NCI-H446 treated with DMSO at 0.1 percent for 48 hours (cell line): ENCODE measurements at regions not wholly inside any gene's neighbourhood (a gene's known extent, or its start where the extent isn't known, plus 50 kb on each side); places are given as distances from the start of the nearest gene placed in this dataset.
"Not testable (repeated sequence)": the region's sequence is repeated elsewhere in the genome, so short reads cannot be mapped to it uniquely, and the experiment has no call there.

Experiments used
- DNase-seq: peaks from one replicate; lab custom pipeline; 2025; lab: John Stamatoyannopoulos, UW

DNA sequence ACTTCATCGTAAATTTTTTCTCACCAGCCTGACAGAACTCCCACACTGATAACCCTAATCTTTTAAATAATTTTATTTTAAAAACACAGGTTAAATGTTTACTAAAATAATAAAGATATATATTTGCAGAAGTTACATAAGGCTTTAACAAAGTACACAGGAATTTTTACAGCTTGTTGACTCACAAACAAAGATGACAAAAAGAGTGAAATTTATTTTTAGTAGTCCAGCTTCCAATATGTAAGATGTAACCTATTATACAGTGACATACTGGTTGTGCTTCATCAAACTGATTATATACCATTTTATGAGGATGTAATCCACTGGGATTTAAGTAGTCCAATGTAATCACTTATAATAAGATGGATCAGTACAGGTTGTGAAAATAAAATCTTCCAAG is 348.9 kb upstream of the SLC39A10 start:
- DNase-seq, result no peak

DNA sequence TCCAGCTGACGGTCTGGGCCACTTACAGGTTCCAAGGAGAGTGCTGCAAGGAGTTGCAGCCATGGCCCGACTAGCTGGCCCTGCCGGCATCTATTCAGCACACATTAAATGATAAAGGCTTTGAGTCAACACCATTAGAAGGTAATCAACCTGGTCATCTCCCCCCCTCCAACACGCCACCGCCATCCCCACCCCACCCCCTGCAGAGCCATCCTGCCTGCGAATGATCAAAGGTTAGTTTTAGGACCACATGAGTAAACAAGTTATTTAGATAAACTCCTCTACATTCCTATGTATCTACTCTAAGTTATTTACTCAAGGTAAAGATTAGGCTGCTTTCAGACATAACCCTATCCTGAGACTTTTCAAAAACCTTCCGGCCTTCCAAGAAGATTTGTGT is 349.3 kb upstream of the SLC39A10 start:
- DNase-seq, result no peak

DNA sequence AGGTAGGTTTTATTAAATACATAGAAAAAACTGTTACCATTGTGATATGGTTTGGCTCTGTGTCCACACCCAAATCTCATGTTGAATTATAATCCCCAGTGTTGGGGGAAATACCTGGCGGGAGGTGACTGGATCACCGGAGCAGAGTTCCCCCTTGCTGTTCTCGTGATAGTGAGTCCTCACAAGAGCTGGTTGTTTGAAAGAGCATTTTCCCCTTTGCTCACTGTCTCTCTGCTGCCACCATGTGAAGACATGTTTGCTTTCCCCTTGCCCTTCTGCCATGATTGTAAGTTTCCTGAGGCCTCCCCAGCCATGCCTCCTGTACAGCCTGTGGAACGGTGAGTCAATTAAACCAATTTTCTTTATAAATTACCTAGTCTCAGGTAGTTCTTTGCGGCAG is 352.7 kb upstream of the SLC39A10 start:
- DNase-seq, result no peak

DNA sequence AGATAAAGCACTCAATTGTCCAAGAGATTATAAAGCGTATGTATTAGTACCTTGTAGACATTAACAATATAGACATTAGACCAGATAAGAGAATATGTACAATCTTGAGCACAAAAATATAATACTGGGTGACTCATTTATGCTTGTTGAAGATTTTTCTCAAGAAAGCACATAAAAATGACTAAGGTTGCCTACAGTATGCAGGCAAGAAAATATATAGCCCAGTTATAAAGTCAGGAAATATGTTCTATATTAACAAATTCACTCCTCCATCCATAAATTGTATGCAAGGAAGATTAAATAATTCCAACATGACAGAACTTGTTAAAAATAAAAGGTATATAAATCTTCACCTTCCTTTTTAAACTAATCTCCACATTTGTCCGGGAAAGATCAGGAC is 356.4 kb upstream of the SLC39A10 start:
- DNase-seq, result no peak

DNA sequence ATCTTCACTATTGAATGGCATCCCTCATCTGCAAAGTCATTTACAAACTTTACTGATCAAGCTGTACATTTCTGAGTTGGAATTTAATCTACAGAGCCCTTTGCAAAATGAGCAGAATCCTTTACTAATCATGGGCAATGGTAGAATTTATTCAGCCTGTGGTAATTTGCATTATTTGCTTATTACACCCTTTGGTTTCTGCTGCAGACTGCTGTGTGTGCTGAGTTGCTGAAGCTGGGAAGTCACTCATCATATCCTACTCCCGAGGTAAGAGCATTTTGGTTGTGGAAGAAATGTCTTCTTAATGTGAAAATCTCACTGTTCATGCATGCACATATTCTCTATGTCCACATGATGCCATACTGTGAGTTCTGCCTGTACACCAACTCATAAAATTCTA is 357.4 kb upstream of the SLC39A10 start:
- DNase-seq, result no peak

DNA sequence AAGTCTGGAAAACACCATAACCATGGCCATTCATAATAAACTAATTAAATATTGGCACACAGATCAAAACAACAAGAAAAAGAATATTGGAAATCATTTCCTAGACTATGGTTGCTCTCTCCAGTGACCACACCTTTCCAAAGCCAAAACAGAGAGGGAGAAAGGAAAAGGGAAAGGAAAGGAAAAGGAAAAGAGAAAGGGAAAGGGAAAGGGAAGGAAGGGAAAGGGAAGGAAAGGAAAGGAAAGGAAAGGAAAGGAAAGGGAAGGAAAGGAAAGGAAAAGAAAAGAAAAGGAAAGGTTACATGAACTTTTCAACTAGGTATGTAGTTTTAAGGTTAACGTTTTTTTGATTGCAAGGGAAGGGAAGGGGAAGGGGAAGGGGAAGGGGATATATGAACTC is 360.5 kb upstream of the SLC39A10 start:
- no peak for DNase-seq

DNA sequence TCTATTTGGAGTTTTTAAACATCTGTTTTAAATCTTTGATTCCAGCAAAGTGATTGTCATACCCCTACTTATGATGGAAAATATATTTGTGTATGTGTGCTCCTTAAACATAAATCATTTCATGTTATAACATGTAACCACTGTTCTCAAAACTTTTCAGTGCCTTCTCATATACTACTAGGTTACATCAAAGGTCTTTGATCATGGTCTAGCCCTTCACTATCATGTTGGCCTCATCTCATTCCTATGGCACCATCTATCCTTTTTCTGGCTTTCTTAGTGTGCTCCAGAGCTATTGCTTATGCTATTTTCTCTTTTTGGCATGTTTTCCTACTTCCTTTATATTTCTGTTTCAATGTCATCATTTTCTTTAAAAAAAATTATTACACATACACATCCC is 367.9 kb upstream of the SLC39A10 start:
- no peak for DNase-seq

DNA sequence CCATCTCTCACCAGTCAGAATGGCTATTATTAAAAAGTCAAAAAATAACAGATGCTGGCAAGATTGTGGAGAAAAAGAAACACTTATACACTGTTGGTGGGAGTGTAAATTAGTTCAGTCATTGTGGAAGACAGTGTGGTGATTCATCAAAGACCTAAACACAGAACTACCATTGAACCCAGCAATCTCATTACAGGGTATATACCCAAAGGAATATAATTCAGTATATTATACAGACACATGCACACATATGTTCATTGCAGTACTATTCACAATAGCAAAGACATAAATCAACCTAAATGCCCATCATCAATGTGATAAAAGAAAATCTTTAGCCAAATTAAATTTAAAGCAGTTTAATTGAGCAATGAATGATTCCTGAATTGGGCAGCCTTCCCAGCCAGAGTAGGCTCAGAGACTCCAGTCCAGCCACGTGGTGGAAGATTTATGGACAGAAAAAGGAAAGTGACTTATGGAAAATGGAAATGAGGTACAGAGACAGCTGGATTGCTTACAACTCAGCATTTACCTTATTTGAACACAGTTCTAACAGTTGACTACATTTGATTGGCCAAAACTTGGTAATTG is 377.1 kb upstream of the SLC39A10 start:
- peak; percentile 98 for DNase-seq

DNA sequence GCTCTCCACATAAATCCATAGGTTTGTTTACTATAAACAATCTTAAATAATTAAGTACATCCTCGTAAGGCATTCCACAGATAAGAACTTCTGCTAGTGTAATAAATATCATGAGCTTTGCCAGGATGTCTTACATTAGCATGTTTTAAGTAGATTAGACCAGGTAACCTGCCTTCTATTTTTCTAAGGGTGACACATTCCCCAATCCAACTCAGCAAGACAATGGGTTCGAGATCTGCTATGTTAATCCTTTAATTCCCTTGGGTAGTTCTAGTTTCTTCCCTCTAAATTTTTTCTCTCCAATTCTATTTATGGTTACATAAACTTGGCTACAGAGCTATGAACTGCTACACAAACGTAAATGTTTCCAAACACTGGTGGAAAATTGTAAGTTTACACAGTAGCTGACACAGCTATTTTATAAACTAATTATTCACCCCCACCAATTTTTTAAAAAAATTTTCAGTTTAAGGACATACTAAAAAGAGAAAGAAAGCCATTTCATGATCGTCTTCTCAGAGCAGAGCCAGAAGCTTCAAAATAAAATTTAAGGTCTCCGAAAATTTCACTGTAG is 386.5 kb upstream of the SLC39A10 start:
- no peak for DNase-seq

DNA sequence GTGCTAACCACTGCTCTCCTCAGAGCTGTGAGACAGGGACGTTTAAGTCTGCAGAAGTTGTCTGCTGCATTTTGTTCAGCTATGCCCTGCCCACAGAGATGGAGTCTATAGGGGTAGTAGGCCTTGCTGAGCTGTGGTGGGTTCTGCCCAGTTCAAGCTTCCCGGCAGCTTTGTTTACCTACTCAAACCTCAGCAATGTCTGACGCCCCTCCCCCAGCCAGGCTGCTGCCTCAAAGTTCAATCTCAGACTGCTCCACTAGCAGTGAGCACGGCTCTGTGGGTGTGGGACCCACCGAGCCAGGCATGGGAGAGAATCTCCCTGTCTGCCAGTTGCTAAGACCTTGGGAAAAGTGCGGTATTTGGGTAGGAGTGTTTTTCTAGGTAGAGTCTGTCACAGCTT is 387.8 kb upstream of the SLC39A10 start:
- DNase-seq, result no peak

DNA sequence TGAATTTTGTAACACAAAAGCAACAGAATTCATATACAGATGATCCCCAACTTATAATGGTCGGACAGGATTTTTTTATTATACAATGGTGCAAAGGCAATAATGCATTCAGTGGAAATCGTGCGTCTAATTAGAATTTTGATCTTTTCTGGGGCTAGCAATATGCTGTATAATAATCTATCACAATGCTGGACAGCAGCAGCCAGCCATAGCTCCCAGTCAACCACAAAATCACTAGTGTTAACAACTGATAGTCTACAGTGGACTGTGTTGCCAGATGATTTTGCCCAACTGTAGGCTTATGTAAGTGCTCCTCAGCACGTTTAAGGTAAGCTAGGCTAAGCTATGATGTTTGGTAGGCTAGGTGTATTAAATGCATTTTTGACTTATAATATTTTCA is 399.0 kb upstream of the SLC39A10 start:
- no peak for DNase-seq

DNA sequence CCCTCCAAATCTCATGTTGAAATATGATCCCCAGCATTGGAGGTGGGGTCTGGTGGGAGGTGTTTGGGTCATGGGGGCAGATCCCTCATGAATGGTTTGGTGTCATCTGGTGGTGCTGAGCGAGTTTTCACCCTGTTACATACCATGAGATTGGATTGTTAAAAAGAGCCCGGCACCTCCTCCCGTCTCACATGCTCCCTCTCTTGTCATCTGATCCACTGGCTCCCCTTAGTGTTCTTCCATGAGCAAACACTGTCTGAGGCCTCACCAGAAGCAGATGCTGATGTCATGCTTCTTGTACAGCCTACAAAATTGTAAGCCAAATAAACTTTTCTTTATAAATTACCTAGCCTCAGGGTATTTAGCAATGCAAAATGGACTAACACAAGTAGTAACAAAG is 405.0 kb upstream of the SLC39A10 start:
- no peak for DNase-seq

DNA sequence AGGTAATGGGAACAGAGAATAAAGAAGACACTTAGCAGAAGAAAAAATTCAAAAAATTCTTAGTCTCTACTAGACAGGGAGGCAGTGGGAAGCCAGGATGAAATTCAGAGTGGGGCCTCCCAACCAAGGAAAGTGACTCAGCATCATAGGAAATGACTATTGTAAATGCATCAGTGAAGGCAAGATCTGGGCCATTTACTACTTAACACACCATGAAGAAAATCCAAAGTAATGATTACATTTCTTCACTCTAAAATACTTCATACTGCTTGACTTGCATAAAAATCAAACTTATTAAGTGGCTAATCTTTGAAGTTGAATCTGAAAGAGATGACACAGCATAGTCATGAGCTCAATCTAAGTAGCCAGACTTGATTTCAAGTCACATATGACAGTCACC is 405.8 kb upstream of the SLC39A10 start:
- DNase-seq, result no peak

DNA sequence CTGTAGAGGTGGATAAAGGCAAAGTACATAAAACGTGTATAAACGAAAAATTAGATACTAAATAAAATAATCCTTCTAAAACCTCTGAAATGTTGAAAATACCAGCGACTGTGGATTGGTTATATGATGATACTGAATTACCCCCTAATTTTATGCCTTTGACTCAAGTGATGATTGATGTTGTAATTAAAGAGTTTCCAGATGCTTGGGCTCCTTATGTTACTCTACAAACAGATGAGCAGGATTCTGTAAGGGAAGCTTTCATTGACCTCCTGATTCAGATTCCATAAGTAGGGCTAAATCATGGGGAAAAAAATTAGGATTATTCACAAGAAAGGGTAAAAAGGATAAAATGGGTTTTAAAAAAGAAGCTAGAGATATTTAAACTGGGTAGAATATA is 418.2 kb upstream of the SLC39A10 start:
- DNase-seq, result peak; percentile 31

DNA sequence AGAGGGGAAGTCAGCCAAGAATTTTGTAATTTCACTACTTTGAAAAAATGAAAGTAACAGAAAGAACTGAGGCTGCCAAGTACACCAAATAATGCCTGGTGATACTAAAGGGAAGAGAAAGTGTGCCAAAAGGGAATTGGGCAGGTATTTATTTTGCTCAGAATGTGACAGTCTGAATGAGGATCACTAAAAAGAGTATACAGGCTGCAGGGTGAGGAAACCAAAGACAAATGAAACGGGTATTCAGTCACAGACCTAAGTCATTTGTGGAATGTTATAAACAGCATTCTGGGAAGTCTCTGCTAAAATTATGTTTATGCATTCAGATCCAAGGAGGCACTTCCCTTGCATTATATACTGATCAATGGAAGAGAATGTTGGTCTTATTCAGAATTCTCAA is 418.6 kb upstream of the SLC39A10 start:
- DNase-seq, result no peak

DNA sequence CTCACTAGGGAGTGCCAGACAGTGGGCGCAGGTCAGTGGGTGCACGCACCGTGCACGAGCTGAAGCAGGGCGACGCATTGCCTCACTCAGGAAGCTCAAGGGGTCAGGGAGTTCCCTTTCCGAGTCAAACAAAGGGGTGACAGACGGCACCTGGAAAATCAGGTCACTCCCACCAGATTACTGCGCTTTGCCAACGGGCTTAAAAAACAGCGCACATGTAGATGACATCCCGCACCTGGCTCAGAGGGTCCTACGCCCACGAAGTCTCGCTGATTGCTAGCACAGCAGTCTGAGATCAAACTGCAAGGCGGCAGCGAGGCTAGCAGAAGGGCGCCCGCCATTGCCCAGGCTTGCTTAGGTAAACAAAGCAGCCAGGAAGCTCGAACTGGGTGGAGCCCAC is 428.5 kb upstream of the SLC39A10 start:
- DNase-seq, result not testable (repeated sequence)

DNA sequence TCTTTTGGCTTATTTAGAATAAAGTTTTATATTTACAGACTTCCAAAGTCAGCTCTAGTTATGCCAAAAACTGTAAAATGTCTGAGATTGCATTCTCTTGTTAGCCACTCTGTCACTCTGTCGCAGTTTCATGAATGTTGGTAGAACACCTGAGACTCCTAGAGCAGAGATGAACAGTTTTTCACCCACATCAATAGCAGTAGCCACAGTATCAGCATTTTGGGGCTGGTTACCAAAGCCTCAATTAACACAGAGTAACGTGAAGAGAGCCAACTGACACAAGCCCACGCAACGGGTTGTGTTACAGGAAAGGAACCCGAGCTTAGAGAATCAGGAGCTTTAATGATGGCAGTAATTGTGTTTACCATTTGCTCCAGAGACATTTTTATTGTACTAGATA is 443.0 kb upstream of the SLC39A10 start:
- DNase-seq, result no peak

DNA sequence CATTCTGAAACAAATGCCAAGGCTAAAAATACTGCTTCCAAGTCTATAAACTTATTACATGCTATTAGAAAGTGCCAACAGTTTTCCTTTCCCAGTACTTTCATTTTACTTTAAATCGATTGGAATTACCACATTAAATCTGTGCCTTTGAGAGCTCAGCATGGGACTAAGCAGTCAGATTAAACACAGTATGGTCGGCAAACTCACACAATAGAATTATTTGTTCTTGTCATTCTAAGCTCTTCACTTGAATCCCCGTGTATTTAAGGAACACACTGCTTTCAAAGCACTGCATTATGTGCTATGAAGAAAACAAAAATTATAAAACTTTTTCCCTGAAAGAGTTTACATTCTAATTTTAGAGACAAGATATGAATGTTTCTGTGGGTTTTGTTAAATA is 444.4 kb upstream of the SLC39A10 start:
- DNase-seq, result no peak

DNA sequence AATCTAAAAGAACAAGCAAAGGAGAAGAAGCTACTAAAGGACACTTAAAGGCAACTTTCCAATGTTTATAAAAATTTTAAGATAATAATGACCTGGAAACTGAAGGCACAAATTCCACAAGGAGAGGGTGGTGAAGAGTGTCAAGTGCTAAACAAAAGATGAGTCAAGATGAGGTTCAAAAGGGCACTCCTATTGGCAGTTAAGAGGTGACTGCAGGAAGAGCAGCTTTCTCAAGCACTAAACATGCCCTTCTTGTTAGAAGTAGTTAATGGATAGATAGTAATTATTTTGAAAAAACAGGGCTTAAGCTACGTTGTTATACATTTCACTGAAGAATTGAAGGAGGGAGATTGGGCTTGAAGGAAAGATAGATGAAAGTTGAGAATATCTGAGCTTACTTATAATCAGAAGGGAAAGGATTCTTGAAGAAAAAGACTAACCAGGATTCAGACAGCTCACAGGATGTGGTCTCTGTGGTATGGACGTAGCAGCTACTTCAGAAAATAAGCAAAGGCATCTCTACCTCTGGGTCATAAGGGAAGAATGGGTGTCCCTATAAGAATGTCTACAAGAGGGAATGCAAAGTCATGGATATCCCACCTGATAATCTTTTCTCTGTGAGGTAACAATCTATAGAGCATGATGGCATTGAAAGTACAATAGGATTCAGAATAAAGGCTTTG is 454.7 kb upstream of the SLC39A10 start:
- DNase-seq, result no peak

DNA sequence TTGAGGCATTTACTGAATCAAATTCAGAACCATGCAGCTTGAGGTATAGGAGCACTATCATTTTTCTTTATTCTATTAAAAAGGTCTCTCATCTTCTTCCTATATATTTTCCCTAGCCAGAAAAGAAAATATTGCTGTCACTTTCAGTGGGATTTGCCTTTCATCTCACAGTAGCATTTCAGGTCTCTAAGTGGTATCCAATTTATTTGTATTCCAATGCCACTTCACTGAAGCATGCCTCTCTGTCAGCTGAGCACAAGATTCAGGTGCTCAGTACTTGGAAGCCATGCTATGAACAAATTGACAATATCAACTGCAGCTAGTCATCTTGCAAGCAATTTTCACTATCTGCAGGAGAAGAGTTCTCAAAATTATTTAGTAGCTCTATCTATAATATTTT is 457.2 kb upstream of the SLC39A10 start:
- DNase-seq, result no peak

DNA sequence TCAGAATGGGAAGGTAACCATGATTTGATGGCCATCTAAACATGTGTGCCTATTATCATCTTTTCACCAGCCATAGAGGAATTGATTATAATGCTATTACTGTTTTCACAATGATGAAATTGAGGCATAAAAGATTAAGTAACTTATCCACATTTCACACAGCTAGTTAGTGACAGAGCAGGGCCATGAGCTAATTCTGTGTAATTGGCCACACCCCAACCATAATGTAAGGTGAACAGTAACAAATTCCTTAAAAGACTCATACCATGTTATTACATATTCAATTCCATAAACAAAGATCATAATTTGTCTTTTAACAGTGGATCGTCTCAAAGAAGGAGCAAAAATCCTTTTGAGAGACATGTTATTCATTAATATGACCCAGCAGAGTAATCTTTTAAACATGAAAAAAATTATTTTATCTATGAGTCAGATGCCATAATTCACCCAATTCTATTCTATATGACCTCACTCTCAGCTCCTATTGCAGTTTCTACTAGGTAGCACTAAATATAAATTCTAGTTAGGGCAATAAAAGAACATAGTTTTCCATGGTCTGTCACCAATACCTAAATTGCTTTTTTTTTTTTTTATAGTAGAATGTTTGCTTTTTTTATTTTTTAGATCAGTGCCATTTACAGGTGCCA is 475.8 kb upstream of the SLC39A10 start:
- no peak for DNase-seq

DNA sequence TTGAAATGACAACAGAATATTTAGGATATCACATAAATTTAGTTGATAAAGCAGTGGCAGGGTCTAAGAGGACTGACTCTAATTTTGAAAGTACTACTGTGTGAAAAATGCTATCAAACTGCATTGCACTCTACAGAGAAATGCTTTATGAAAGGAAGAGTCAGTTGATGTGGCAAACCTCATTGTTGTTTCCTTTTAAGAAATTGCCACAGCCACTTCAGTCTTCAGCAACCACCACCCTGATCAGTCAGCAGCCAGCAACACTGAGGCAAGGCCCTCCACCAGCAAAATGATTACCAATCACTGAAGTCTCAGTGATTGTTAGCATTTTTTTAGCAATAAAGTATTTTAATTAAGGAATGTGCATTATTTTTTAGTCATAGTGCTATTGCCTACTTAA is 488.7 kb upstream of the SLC39A10 start:
- DNase-seq, result no peak

DNA sequence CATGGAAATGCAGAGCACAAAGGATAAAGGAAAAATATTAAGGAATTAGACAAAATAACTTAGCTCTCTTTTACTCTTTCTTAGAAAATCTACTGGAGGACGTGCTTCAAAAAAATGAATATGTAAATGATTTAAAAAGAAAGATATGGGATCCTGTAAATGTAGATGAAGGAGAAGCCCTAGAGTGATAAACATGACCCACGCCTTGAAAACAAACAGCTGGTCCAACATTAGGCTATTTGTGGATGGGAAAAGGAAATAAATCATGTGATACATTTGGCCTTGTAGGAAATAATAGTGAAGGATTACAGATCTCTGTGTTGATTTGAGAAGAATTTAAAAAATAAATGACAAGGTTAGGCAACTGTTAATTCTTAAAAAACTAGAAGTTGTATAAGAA is 492.1 kb upstream of the SLC39A10 start:
- DNase-seq, result no peak

DNA sequence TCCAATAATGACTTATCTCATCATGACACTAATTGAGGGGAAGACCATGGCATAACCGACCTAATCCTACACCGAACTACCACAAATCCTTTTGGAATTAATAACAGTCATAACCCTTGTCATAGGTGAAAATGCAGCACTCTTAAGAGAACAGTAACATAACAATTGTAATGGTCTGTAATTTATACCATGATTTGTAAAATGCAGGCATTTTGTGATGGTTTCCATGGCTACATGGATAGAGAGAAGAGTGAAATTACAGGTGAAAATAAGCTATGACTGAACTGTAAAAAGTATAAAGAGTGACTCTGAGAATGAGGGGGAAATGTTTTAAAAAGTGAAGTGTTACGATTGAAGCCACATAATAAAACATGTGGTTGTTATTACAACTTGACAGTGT is 494.1 kb upstream of the SLC39A10 start:
- DNase-seq, result no peak
